A549 (cell line): ENCODE measurements at regions not wholly inside any gene's neighbourhood (a gene's known extent, or its start where the extent isn't known, plus 50 kb on each side); places are given as distances from the start of the nearest gene placed in this dataset.

Experiments
- CTCF ChIP-seq: fragments of >200 bp; sonication (Bioruptor Twin); formaldehyde crosslinking; IDR thresholded peaks from 3 replicates; pipeline ENCODE4 v1.5.1; 2016
- JUNB ChIP-seq: fragments of >200 bp; sonication (Bioruptor Twin); formaldehyde crosslinking; IDR thresholded peaks from 2 replicates; pipeline ENCODE4 v1.6.1; 2016
- MAX ChIP-seq: IDR thresholded peaks from 2 replicates; pipeline ENCODE4 v1.6.1; 2012
- PBX3 ChIP-seq: IDR thresholded peaks from 2 replicates; pipeline ENCODE4 v1.6.1; 2012
- POLR2A ChIP-seq: IDR thresholded peaks from 2 replicates; pipeline ENCODE4 v1.6.1; 2012; ENCODE audit warnings: mild to moderate bottlenecking, low read length
- REST ChIP-seq: fragments of 200-600 bp; sonication (generic); IDR thresholded peaks from 2 replicates; pipeline ENCODE4 v1.6.1; 2016; ENCODE audit warnings: antibody characterized with exemption, mild to moderate bottlenecking, moderate library complexity
- ZC3H11A ChIP-seq: fragments of 450-650 bp; IDR thresholded peaks from 2 replicates; pipeline ENCODE4 v1.6.1; 2014; ENCODE audit warnings: antibody characterized with exemption, mild to moderate bottlenecking

- TF ChIP-seq CTCF (no peak), MAX (no peak), POLR2A (no peak), ZC3H11A (no peak), JUNB (no peak), REST (no peak), PBX3 (no peak)
These were observed 330.5 kb upstream of the TMEM132C start for GRCh38 chr12:127936463-127936862.
